Glutamatergic neuron (in vitro differentiated cells): ENCODE measurements at regions not wholly inside any gene's neighbourhood (a gene's known extent, or its start where the extent isn't known, plus 50 kb on each side); places are given as distances from the start of the nearest gene placed in this dataset.

ENCODE experiments used
- DNase-seq: peaks from one replicate; pipeline ENCODE4 v3.0.0; 2022
- H3K27ac Mint-ChIP-seq: one replicate; pipeline ENCODE4 v1.8.0; 2020; ENCODE audit warnings: mild to moderate bottlenecking, mixed read lengths, inconsistent platforms; ENCODE audit not compliant: unreplicated experiment
- H3K27me3 Mint-ChIP-seq: one replicate; pipeline ENCODE4 v1.8.0; 2020; ENCODE audit warnings: mild to moderate bottlenecking, moderate library complexity, mixed read lengths, inconsistent platforms; ENCODE audit not compliant: unreplicated experiment
- H3K36me3 Mint-ChIP-seq: one replicate; pipeline ENCODE4 v1.8.0; 2020; ENCODE audit warnings: mild to moderate bottlenecking, mixed read lengths, inconsistent platforms; ENCODE audit not compliant: unreplicated experiment
- H3K4me1 Mint-ChIP-seq: one replicate; pipeline ENCODE4 v1.8.0; 2020; ENCODE audit warnings: mild to moderate bottlenecking, low read depth, mixed read lengths, inconsistent platforms; ENCODE audit not compliant: unreplicated experiment
- H3K4me3 Mint-ChIP-seq: one replicate; pipeline ENCODE4 v1.8.0; 2020; ENCODE audit warnings: mild to moderate bottlenecking, mixed read lengths, inconsistent platforms; ENCODE audit not compliant: unreplicated experiment
- H3K9me3 Mint-ChIP-seq: one replicate; pipeline ENCODE4 v1.8.0; 2020; ENCODE audit warnings: mild to moderate bottlenecking, moderate library complexity, mixed read lengths, inconsistent platforms; ENCODE audit not compliant: unreplicated experiment
- TF ChIP-seq, protein P1 (sequence below): fragments of 200-600 bp; sonication (generic); IDR thresholded peaks from one replicate; pipeline ENCODE4 v1.5.0; 2021; ENCODE audit not compliant: partially characterized antibody, unreplicated experiment

DNA sequence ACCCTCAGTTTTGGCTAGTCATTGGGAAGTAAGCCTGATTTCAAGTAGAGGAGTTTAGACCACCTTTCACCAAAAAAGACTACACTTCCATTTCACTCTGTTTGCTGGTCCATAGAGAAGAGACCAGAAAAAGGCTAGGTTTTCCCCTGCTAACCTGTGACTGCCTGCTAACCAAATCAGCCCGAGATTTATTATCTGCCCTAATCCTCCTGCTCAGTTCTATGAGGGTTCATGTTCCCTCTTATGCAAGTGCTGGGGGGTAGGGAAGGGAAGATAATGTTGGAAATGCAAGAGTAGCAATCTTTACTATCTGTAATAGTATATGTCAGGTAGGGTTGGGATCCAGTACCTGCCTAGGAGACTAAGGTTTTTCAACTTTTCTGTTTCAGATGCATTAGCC lies 51.6 kb upstream of the CCNG1 start:
- H3K4me3 Mint-ChIP-seq, result no peak overlapping the region
- DNase-seq, result no peak
- H3K27me3 Mint-ChIP-seq, result no peaks in the 10 kb centered on the region
- no peaks in the 10 kb centered on the region for H3K4me1 Mint-ChIP-seq
- no peaks in the 10 kb centered on the region for H3K9me3 Mint-ChIP-seq
- TF ChIP-seq, protein P1, sequence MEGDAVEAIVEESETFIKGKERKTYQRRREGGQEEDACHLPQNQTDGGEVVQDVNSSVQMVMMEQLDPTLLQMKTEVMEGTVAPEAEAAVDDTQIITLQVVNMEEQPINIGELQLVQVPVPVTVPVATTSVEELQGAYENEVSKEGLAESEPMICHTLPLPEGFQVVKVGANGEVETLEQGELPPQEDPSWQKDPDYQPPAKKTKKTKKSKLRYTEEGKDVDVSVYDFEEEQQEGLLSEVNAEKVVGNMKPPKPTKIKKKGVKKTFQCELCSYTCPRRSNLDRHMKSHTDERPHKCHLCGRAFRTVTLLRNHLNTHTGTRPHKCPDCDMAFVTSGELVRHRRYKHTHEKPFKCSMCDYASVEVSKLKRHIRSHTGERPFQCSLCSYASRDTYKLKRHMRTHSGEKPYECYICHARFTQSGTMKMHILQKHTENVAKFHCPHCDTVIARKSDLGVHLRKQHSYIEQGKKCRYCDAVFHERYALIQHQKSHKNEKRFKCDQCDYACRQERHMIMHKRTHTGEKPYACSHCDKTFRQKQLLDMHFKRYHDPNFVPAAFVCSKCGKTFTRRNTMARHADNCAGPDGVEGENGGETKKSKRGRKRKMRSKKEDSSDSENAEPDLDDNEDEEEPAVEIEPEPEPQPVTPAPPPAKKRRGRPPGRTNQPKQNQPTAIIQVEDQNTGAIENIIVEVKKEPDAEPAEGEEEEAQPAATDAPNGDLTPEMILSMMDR, result no peak
- no peak overlapping the region for H3K27ac Mint-ChIP-seq
- no peaks in the 10 kb centered on the region for H3K36me3 Mint-ChIP-seq

DNA sequence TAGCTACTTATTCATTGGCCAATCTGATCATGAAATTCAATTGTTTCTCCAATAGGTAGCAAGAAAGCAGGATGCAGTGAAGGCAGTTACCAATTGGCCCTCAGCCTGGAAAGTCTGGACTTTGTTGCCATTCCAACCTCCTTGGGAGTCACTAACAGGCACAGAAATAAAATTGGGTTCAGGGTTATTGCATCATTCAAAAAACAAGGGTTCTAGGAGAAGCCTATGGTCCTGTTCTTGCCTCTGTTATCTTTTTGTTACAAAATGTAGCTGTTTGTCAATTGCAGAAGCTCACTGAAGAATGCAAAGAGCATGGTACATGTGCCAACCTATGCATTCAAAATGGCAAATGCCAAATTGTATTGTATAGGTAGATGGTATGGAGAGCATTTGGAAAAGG lies 51.0 kb upstream of the CCNG1 start:
- H3K4me1 Mint-ChIP-seq, result no peaks in the 10 kb centered on the region
- H3K36me3 Mint-ChIP-seq, result no peaks in the 10 kb centered on the region
- TF ChIP-seq, protein P1, result no peak
- DNase-seq, result no peak
- no peak overlapping the region for H3K4me3 Mint-ChIP-seq
- H3K9me3 Mint-ChIP-seq, result no peaks in the 10 kb centered on the region
- H3K27me3 Mint-ChIP-seq, result no peaks in the 10 kb centered on the region
- no peak overlapping the region for H3K27ac Mint-ChIP-seq

DNA sequence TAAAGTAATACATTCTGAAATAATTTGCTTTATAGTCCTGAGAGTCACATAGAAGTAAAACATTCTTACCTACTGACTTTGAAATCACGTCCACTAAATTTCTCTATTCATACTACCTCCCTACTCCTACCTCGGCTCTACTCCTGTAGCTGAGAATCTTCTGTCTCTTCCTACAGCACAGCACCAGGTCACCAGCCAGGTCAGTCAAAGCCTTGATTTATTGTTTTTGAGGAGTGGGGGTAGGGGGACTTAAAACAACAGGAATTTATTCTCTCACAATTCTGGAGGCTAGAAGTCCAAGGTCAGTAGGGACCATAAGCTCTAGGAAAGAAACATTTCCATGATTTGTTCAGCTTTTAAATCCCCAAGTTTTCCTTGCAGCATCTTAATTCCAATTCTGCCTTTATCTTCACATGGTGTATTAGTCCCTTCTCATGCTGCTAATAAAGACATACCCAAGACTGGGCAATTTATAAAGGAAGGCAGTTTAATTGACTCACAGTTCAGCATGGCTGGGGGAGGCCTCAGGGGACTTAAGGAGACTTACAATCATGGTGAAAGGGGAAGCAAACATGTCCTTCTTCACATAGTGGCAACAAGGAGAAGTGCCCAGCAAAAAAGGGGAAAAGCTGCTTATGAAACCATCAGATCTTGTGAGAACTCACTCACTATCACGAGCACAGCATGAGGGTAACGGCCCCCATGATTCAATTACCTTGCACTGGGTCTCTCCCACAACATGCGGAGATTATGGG lies 49.6 kb upstream of the CCNG1 start:
- no peaks in the 10 kb centered on the region for H3K27me3 Mint-ChIP-seq
- TF ChIP-seq, protein P1, result no peak
- H3K4me3 Mint-ChIP-seq, result no peak overlapping the region
- no peaks in the 10 kb centered on the region for H3K9me3 Mint-ChIP-seq
- no peak for DNase-seq
- H3K4me1 Mint-ChIP-seq, result no peaks in the 10 kb centered on the region
- H3K27ac Mint-ChIP-seq, result no peak overlapping the region
- no peaks in the 10 kb centered on the region for H3K36me3 Mint-ChIP-seq
